ENCODE measurements at regions not wholly inside any gene's neighbourhood (a gene's known extent, or its start where the extent isn't known, plus 50 kb on each side); places are given as distances from the start of the nearest gene placed in this dataset.
A peak's percentile ranks its signal among the peaks of the same experiment; 100 is the strongest.
"Not testable (repeated sequence)": the region's sequence is repeated elsewhere in the genome, so short reads cannot be mapped to it uniquely, and the experiment has no call there.

GRCh38 chr17:12195418-12195817 lies 174.7 kb downstream of the MAP2K4 start:
- FAIRE-seq: no peak

DNA sequence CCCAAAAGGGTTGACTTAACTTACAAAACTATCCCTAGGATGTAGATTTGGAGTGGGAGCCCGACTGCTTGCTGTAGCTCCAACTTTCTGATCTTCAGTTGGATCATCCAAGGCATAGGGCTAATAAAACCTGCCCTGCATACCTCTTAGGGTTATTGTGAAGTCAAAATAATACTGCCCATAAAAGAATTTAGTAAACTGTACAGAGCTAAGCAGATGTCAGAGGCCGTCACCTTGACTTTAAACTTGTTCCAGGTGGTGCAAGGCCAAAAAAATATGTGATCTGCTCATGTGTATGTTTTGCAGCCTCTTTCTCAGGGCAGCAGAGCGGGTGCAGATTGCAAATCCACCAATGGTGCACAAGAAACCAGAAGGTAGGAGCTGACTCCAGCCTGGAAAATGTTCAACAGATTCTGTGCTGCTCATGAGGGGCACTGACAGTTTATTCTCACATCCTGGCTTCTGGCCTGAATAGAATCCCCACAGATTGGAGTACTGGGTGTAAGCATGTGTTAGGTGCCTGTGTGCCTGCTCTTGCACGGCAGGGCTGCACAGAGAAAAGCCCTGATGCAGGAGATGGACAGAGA lies 180.7 kb downstream of the MAP2K4 start:
- FAIRE-seq: no peak

DNA sequence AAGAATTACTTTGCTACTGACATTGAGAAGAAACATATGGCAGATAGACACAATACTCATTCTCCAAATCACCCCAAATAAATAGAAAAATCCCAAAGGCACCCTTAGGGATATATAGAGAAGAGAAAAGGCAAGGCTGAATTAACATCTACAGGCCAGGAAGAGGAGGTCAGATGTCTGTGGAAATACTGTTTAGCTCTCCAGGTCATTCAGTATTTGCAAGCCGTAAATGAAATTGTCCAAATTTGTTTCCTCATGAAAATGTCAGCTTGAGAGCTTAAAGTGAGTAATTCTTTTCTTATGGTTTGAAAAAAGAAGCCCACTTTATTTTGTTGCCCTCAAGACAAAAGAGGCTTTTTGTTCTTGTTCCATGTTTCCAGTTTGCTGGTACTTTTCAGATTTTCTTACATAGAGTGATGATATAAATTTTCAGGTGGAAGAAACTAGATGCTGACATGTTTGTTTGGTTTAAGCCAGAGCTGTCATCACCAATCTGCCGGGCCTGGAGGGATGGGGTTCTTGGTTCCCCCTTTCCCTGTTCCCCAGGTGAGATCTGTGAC lies 189.0 kb downstream of the MAP2K4 start:
- FAIRE-seq: no peak

- not testable (repeated sequence) for FAIRE-seq
Observed at GRCh38 chr17:12220714-12221439, 200.2 kb downstream of the MAP2K4 start.

GRCh38 chr17:12222392-12222791 lies 201.7 kb downstream of the MAP2K4 start:
- no peak for FAIRE-seq

- no peak for FAIRE-seq
Observed at GRCh38 chr17:12227547-12227946, 206.9 kb downstream of the MAP2K4 start.

DNA sequence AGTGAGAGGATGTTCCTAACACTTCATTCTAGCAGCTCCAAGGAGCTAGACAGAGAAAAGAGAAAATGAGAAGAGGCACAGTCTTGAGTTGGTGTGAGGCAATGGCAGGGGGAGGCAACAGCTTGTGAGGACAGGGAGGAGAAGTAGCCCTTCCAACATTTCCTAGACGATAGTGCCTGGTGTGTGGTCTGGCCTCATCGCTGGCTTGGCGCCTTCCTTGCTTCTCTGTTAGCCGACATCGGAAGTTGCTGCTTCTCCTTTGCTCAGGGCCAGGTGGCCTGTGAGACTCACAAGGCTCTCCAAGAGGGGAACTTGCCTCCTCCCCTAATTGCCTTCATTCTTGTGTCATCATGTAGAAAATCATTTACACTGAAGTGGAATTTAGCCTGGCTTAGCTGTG lies 208.7 kb downstream of the MAP2K4 start:
- FAIRE-seq: no peak

- no peak for FAIRE-seq
Observed at GRCh38 chr17:12230481-12231354, 210.0 kb downstream of the MAP2K4 start.

DNA sequence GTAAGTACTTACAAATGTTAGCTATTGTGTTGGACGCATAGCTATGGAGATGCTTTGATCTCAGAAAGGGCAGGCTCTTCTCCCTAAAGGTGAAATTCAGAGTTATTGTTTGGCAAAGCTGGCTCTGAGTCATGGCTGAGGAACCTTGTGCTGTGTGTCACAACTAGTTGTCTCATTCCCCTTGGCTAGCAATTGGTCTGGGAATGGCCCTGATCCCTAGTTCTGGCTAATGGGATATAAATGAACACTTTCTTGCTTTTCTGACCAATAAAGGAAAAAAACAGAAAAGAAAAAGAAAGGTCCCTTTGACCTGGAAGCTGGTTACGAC lies 210.6 kb downstream of the MAP2K4 start:
- FAIRE-seq: no peak

GRCh38 chr17:12239021-12239420 lies 218.3 kb downstream of the MAP2K4 start:
- FAIRE-seq: not testable (repeated sequence)

DNA sequence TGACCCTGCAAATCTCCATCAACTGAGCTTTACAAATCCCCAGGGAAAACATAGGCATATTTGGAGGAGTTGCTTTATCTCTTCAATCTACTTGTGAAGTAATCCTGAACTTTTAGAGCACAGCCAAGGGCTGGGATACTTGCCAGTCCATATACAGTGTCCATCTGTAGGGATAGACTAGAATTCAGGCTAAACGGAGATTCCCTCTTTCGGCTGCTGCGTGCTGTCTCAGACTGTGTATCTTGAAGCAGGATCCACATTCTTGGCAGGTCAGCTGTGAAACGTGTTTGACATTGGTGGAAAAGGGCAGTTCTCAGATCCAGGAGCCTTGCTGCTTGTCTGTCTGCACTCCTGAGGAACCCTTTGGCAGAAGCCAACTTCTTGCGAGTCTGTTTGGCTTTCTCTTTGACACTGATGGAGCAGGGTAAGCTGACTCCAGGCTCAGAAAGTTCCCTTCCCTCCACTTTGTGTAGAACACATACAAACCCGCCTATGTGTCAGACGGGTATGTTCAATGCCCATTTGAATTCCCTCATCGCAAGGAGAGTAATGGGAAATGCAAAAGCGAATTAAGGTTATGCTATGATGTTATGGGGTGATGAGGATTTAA lies 221.8 kb downstream of the MAP2K4 start:
- no peak for FAIRE-seq

GRCh38 chr17:12247761-12248160 lies 227.1 kb downstream of the MAP2K4 start:
- no peak for FAIRE-seq

GRCh38 chr17:12250973-12251372 lies 230.3 kb downstream of the MAP2K4 start:
- FAIRE-seq: no peak

GRCh38 chr17:12252462-12252861 lies 231.8 kb downstream of the MAP2K4 start:
- FAIRE-seq: no peak

DNA sequence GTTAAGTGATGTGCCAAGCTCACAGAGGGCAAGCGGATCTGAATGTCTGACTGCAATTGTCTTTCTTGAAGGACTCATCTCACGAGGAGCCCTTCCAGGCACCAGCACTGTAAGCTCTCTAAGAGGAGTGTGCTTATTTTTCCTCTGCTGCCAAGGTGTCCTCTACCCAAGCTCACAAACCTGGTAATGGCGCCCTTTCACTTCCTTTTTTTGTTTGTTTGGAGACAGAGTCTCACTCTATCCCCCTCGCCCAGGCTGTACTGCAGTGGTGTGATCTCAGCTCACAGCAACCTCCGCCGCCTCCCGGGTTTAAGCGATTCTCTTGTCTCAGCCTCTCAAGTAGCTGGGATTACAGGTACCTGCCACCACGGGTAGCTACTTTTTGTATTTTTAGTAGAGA lies 233.8 kb downstream of the MAP2K4 start:
- FAIRE-seq: no peak

GRCh38 chr17:12256380-12256995 lies 235.8 kb downstream of the MAP2K4 start:
- FAIRE-seq: peak; percentile 99

- FAIRE-seq: no peak
Observed at GRCh38 chr17:12257176-12257575, 236.5 kb downstream of the MAP2K4 start.

DNA sequence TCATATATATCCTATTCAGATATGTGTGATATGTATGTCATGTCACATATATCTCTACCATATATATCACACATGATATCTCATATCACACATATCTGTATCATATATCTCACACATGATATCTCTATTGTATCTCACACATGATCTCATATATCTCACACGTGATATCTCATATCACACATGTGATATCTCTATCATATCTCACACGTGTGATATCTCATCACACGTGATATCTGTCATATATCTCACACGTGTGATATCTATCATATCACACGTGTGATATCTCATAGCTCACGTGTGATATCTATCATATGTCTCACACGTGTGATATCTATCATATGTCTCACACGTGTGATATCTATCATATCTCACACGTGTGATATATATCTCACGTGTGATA lies 240.7 kb downstream of the MAP2K4 start:
- no peak for FAIRE-seq

DNA sequence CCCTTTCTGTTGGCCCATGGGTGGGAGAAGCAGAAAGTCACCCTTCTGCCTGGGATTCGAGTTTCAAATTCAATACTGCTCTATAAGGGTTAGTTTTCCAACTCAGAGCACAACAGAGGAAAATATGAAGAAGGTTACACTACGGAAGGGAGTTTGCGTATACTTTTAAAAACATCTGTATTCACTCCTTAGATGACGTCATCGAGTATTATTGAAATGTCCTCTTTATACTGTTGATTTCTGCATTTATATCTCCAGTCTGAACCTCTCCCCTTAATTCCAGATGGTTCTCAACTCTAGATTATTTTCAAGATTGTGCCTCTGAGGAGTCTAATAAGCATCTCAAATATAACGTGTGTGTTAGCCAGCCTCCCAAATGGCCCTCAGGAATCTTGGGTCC lies 249.1 kb downstream of the MAP2K4 start:
- FAIRE-seq: no peak

DNA sequence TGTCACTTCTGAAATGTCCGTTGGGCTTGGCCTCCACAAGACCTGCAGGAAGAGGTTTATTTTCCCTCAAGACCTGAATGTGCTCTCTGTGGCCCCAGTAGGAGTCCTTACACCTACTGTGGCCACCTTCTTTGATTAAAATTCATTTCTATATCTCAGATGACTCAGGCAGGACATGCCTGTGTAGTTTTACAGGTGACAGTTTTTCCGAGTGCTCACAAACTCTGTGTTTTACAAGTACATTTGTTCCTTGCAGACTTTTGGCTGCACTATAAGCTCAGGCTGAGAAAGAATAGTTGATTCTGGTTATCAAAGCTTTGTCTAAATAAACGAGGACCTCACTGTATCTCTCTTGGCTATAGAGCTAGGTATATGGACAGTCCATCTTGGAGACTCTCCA lies 257.1 kb downstream of the MAP2K4 start:
- FAIRE-seq: no peak

DNA sequence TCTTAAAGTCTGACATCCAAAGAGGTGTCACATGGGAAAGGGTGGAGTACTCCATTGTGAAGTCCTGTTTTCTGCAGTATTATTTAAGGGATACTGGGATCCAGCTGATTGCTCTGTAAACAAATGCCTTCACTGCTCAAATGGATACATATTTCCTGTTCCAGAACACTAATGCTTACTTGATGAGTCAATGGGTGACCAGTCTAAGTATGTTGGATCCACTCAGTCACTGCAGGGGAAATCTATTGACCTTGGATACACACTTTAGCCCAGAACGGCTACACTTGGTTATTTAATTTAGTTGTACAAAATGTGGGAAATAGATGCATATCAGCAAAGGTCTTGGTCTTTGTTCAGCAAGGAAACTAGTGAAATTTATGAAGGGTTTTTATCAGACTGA lies 261.4 kb downstream of the MAP2K4 start:
- FAIRE-seq: no peak

DNA sequence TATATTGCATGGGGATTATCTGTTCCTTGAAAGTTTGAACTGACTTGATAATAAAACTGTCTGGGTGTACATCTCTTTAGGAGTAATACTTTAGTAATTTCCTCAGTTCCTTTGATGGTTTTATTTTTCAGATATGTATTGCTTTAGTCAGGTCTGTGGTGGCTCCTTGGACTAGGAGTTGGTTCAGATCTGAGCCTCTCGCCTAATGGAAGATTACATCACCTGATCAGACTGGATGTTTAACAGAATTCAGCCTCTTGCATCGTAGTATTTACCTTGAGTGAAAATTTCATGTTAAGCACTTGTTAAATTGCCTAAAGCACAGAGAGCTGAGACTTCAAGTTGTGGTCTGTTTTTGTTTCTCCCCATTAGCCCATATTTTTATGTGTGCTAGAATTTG lies 267.3 kb downstream of the MAP2K4 start:
- no peak for FAIRE-seq

DNA sequence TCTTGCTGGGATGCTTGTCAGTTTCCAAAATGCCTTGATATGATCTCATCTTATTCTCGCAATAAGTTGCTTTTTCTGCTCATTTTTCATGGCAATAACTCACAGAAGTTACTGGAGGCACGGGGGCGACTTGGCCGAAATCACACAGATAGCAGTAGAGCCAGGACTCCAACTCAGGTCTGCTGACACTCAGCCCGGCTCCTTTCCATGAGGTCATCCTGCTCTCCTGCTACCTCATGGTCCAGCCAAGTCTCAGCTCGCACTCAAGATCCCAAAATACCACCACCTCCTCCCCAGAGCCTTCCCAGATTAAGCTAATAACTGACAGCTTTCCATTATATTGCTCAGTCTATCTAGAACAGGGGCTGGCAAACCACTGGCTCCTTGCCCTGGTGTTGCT lies 269.5 kb downstream of the MAP2K4 start:
- FAIRE-seq: no peak

Data from islet of Langerhans (tissue), 1 donor.